HG03060 (cell line): ENCODE measurements at regions not wholly inside any gene's neighbourhood (a gene's known extent, or its start where the extent isn't known, plus 50 kb on each side); places are given as distances from the start of the nearest gene placed in this dataset.
"Not testable (repeated sequence)": the region's sequence is repeated elsewhere in the genome, so short reads cannot be mapped to it uniquely, and the experiment has no call there.

Experiments used
- ATAC-seq: cut with Tn5 transposase; IDR thresholded peaks from one replicate; pipeline ENCODE4 v1.9.1; 2021; ENCODE audit warnings: low read depth, moderate number of reproducible peaks; ENCODE audit not compliant: unreplicated experiment

GRCh38 chr12:28966046-28966780 lies 182.9 kb upstream of the FAR2 start:
- ATAC-seq: no peak

DNA sequence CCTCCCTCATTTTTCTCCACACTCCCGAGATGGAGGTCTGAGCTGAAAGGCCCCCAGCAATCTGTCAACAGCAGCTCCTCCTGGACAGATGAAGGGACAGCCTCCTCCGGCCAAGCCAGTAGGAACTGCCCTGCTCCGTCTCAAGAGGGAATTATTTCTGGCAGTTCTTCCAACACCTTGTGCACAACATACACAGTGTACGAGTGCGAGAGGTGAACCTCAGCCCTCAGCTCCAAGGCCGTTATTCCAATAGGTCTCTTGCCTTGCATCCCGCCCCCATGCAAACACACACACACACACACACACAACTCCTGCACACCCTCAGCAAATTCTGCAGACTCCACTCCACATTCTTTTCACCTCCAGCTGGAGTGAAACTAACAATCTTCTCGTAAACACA lies 181.7 kb upstream of the FAR2 start:
- ATAC-seq: no peak

DNA sequence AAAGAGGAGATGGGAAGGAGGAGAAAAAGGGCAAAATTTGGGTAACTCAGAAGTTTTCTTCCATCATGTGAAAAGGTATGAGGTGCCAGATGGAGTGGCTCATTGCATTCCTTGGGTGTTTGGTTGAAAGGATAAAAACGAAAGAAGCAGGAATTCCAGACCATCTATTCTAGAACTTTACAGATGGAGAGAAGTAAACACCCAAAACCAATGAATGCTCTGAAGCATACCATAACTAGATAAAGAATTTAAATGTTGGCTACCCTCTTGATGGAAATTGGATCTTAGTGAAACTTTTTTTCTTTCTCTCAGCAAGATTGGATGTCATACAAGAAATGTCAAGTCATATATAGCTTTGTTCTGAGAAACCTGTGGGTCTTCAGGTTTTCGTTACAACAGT lies 175.6 kb upstream of the FAR2 start:
- no peak for ATAC-seq

- no peak for ATAC-seq
Observed at GRCh38 chr12:28974166-28974565, 174.9 kb upstream of the FAR2 start.

GRCh38 chr12:28974883-28975282 lies 174.2 kb upstream of the FAR2 start:
- ATAC-seq: no peak

GRCh38 chr12:28975564-28976340 lies 173.3 kb upstream of the FAR2 start:
- ATAC-seq: no peak

DNA sequence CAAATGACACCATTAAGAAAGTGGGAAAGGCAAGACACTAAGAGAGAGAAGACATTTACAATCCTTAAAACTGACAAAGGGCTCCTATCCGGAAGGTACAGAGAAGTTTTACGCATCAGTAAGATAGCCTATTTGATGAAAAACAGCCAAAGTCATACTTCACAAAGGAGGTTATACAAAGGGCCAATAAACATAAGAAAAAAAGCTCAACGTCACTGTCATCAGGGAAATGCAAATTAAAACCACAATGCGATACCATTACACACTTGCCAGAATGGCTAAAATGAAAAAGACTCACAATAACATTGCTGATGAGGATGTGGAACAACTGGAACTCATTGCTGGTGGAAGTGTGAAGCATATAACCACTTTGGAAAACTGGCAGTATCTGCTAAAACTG lies 168.6 kb upstream of the FAR2 start:
- no peak for ATAC-seq

DNA sequence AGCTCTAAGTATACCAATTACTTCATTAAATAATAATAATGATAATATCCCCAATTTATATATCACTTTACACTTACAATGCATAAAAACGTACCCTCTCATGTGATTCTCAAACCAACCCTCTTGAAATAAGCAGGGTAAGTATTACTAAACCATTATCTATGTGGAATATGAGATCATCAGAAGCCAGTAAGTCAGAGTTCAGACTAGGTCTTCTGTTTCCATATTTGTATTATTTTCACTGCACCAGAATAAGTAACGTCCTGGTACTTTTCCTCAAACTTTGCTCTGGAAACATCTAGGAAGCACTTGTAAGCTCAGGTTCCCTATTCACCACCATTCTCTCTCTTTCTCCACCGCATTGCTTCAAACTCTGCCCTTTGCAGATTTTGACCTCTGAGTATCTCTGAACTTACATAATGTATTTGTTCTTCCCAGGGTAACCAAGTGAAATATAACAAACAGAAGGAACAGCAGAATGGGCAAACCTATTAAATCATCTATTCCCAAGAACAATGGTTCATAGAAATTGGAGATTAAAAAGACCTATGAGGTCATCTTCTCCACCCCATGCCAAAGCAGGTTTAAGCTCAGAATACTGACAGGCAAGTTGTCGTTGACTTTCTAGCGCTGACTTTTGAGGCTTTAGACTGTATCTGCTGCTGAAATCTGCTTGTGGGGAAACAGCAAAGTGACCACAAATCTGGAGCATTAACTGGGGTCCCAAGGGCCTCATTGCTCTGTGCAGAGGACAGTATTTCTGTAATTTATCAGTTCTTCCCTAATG lies 161.3 kb upstream of the FAR2 start:
- ATAC-seq: no peak

DNA sequence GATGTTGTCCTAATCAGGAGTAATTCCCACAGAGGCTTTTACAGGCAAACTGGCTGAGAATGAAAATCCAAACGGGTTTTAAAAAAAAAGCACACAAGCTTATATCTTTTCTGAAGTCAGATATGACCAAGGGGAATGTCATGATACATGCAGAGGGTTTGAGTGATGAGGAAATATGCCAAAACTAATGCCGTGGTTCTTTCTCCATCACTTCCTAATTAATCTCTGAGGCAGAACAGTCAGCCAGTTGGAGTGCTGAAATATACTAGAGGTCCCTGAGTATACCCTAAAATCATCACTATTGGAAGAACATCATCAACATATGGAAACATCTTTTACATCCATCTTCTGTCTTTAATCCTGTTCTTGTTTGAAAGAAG lies 160.8 kb upstream of the FAR2 start:
- ATAC-seq: no peak

DNA sequence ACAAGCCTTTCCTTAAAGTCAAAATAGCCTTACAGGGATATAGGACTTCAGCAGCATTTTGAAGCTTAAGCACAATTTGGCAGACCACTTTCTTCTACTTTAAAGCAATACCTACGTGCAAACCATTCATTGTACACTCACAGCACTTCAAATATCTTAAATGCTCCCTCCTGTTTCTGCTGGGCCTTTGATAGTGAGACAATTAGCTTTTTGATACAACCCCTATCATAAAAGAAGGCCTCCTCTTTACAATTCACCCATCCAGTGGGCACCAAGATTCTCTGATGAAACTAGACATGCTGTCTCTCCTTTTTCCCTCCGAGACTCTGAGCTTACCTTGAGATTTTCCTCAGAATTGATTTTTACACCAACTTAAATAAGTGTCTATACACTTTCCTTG lies 157.5 kb upstream of the FAR2 start:
- ATAC-seq: no peak

GRCh38 chr12:28993720-28994119 lies 155.4 kb upstream of the FAR2 start:
- ATAC-seq: no peak

GRCh38 chr12:28994179-28994715 lies 154.8 kb upstream of the FAR2 start:
- no peak for ATAC-seq

DNA sequence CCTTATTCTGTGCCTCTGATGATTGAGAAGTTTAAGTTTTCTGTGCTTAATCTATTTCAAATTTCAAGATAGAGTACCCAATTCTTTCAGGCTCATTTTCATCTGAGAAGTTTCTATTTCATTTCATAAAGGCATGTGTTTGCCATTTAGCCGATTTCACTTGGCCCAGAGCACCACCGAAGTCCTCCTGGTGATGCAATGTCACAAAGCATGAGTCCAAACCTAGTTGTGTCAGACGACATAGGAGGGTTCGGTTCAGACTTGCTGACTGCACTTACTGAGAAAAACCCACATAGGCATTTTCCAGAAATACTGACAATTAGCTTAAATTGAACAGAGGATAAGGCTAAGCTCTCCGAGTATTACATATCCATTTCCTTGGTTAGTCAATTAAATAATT lies 152.4 kb upstream of the FAR2 start:
- no peak for ATAC-seq

- no peak for ATAC-seq
Observed at GRCh38 chr12:28998662-28999120, 150.4 kb upstream of the FAR2 start.

GRCh38 chr12:29004066-29004935 lies 144.8 kb upstream of the FAR2 start:
- no peak for ATAC-seq

DNA sequence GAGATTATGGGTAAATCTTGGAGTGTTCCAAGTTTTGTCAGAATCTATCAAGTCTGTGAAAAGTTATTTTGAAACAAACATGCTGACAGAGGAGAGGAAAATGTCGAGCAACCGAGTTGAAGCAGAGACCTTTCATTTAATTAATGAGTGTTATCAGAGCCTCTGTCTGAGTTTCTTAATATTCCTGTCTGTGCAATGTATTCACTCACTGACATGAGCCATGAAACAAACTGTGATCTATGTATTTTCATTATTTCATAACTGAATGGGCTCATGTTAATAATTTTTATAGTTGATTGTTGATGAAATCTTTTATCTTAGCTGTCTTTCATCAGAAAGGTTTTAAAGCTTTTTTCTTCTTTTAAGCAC lies 144.2 kb upstream of the FAR2 start:
- ATAC-seq: no peak

- no peak for ATAC-seq
Observed at GRCh38 chr12:29008786-29009185, 140.3 kb upstream of the FAR2 start.

DNA sequence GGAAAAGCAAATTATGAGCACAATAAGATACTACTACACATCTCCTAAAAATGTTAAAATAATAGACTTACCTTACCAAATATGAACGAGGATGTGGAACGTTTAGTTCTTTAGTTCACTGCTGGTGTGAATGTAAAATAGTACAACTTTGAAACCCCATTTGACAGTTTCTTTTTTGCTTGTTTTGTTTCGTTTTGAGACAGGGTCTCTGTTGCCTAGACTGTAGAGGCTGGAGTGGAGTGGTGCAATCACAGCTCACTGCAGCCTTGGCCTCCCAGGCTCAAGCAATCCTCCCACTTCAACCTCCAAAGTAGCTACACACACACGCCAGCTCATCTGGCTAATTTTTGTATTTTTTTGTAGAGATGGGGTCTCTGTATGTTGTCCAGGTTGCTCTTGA lies 136.4 kb upstream of the FAR2 start:
- ATAC-seq: peak; percentile 49

DNA sequence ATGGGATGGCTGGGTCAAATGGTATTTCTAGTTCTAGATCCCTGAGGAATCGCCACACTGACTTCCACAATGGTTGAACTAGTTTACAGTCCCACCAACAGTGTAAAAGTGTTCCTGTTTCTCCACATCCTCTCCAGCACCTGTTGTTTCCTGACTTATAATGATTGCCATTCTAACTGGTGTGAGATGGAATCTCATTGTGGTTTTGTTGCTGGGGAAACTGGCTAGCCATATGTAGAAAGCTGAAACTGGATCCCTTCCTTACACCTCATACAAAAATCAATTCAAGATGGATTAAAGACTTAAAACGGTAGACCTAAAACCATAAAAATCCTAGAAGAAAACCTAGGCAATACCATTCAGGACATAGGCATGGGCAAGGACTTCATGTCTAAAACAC lies 131.5 kb upstream of the FAR2 start:
- ATAC-seq: not testable (repeated sequence)

GRCh38 chr12:29023436-29024076 lies 125.5 kb upstream of the FAR2 start:
- no peak for ATAC-seq
